PFSK-1 (cell line): ENCODE measurements at regions not wholly inside any gene's neighbourhood (a gene's known extent, or its start where the extent isn't known, plus 50 kb on each side); places are given as distances from the start of the nearest gene placed in this dataset.

ENCODE experiments used
- FOXP2 ChIP-seq: optimal IDR thresholded peaks from 2 replicates; pipeline ENCODE3; 2011; ENCODE audit warnings: borderline replicate concordance, control low read depth, inconsistent platforms; ENCODE audit not compliant: insufficient read depth; ENCODE audit errors: extremely low read length, extremely low read depth
- POLR2AphosphoS5 ChIP-seq: IDR thresholded peaks from 2 replicates; pipeline ENCODE4 v1.6.1; 2012; ENCODE audit warnings: low read depth, mild to moderate bottlenecking, control low read depth, low read length, moderate library complexity
- SIN3A ChIP-seq: IDR thresholded peaks from 2 replicates; pipeline ENCODE4 v1.6.1; 2012; ENCODE audit warnings: mild to moderate bottlenecking, low read length, moderate library complexity, borderline replicate concordance; ENCODE audit not compliant: insufficient read depth
- TAF1 ChIP-seq: IDR thresholded peaks from 2 replicates; pipeline ENCODE4 v1.6.1; 2012; ENCODE audit warnings: low read length, control low read depth, borderline replicate concordance; ENCODE audit not compliant: insufficient read depth
- TF ChIP-seq, protein P1 (sequence below), 2 experiments: IDR thresholded peaks; 2 replicates each; pipeline versions ENCODE4 v1.6.1 to v1.8.0; 2011 to 2012; ENCODE audit warnings: low read depth in 2 of 2, low read length in 2 of 2, control low read depth in 1 of 2, inconsistent platforms in 1 of 2, mild to moderate bottlenecking in 1 of 2, moderate library complexity in 1 of 2; ENCODE audit not compliant: insufficient read depth in 1 of 2

DNA sequence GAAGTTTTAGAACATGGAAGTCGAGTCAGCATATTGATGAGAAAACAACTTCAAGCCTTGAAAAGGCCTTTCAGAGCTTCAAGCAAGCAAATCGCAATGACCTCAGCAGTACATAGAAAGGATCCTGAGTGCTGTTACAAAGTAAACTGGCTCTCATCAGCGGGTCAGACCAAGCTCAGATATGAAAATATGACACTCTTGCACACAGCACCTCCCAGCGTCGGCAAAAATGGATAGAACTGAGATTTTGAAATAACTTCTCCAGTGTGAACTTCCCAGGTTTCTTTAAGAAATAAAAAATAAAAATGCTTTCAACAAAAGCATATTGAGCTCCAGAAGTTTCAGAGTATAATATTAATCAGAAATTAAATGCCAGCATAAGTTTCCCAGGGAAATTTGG lies 296.9 kb downstream of the FBXO15 start:
- no peak for TF ChIP-seq TAF1
- no peak for TF ChIP-seq POLR2AphosphoS5

DNA sequence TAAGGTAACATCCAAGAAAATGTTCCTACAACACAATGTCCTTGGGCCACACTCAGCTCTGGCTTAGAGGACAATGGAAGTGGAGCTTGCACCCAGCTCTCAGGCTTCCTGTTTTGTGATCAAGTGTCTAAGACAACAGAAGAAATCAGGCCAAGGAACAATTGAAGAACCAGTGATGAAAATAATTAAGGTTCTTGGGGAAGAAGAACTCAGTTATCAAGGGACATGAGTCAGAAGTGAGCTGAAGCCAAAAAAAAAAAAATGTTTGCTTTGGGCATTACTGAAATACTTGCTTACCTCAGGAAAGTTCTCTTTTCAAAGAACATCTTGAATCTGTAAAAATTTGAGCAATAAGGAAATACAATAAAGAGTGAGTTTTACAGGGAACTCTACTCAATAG lies 299.0 kb downstream of the FBXO15 start:
- TF ChIP-seq, protein P1, sequence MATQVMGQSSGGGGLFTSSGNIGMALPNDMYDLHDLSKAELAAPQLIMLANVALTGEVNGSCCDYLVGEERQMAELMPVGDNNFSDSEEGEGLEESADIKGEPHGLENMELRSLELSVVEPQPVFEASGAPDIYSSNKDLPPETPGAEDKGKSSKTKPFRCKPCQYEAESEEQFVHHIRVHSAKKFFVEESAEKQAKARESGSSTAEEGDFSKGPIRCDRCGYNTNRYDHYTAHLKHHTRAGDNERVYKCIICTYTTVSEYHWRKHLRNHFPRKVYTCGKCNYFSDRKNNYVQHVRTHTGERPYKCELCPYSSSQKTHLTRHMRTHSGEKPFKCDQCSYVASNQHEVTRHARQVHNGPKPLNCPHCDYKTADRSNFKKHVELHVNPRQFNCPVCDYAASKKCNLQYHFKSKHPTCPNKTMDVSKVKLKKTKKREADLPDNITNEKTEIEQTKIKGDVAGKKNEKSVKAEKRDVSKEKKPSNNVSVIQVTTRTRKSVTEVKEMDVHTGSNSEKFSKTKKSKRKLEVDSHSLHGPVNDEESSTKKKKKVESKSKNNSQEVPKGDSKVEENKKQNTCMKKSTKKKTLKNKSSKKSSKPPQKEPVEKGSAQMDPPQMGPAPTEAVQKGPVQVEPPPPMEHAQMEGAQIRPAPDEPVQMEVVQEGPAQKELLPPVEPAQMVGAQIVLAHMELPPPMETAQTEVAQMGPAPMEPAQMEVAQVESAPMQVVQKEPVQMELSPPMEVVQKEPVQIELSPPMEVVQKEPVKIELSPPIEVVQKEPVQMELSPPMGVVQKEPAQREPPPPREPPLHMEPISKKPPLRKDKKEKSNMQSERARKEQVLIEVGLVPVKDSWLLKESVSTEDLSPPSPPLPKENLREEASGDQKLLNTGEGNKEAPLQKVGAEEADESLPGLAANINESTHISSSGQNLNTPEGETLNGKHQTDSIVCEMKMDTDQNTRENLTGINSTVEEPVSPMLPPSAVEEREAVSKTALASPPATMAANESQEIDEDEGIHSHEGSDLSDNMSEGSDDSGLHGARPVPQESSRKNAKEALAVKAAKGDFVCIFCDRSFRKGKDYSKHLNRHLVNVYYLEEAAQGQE (IDR thresholded peaks at IDR 0.05; ENCODE audit: insufficient read depth in 1 of 2, low read depth in 2 of 2, low read length in 2 of 2), result no peak
- TF ChIP-seq FOXP2 (no peak), TAF1 (no peak), SIN3A (no peak), POLR2AphosphoS5 (no peak)

DNA sequence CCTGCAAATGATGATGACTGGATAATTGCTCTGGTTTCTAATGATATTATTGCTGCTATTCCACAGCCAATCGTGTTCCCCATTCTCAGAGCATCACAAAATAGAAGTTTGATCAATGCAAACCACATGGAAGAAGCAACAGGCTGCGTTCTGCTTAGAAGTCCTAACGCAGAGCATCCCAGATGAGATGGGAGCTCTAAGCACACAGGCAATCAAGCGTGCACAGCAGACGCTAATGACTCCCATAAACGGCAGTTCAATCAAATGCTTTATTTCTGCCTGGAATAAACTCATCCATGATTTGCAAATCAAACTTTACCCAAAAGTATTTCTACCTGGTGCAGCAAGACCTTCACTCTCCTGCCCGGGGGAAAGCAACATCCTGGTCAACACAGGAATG lies 304.2 kb downstream of the FBXO15 start:
- TF ChIP-seq POLR2AphosphoS5, result no peak
- TF ChIP-seq, protein P1 (IDR thresholded peaks at IDR 0.05; ENCODE audit: insufficient read depth in 1 of 2, low read depth in 2 of 2, low read length in 2 of 2), result no peak
- no peak for TF ChIP-seq FOXP2
- no peak for TF ChIP-seq TAF1
- TF ChIP-seq SIN3A, result no peak

DNA sequence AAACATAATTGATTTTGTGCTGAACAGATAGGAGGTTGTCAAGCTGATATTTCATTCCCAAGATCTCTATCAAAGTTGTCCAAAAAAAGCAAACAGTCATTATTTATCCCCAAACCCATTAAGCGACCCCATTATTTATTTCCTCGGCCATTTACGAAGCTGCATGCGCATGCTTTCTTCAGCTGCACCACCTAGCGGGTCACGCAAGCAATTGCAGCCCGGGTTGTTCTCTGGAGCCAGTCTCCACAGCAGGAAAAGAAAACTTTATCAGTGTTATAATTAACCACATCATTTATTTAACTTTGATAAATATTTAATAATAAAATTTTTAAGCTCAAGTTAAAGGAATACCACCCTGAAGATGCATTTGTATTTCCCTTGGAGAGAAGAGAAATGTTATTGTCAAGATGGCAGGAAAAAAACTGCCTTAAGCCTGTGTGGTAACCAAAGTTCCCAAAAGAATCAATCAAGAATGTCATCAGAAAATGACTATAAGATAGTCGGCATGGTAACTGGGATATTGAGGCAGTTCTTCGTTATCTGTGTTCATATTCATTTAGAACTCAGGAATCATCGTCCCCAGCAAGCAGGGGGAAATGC lies 304.7 kb downstream of the FBXO15 start:
- TF ChIP-seq, protein P1 (IDR thresholded peaks at IDR 0.05; ENCODE audit: insufficient read depth in 1 of 2, low read depth in 2 of 2, low read length in 2 of 2), result no peak
- TF ChIP-seq TAF1, result no peak
- no peak for TF ChIP-seq SIN3A

DNA sequence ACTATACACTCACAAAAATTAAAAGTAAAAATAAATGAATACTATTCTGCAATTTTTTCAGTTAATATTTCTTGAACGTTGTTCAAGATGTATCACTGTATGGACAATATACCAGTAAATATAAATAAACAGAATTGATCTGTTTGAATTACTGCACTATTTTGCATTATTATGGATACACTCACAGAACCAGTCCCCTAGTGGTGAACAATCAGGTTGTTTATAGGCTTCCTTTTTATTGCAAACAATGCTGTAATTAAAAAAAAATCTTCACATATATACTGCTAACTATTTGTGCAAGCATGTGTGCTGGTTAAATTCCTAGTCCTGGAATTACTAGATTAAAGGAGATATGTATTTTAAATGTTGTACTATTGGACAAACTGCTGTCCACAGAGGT lies 306.0 kb downstream of the FBXO15 start:
- TF ChIP-seq POLR2AphosphoS5 (no peak), TAF1 (no peak), SIN3A (no peak), FOXP2 (no peak)
- TF ChIP-seq, protein P1 (IDR thresholded peaks at IDR 0.05; ENCODE audit: insufficient read depth in 1 of 2, low read depth in 2 of 2, low read length in 2 of 2), result no peak
